ENCODE measurements at regions not wholly inside any gene's neighbourhood (a gene's known extent, or its start where the extent isn't known, plus 50 kb on each side); places are given as distances from the start of the nearest gene placed in this dataset.

GRCh38 chr5:41670854-41671479 lies 160.6 kb upstream of the PLCXD3 start:
- POLR2A ChIA-PET: no interaction called here
- no peaks in the 10 kb centered on the region for H3K9me3 Mint-ChIP-seq
- no peaks in the 10 kb centered on the region for H3K36me3 Mint-ChIP-seq (ENCODE audit: low read depth)
- no peaks in the 10 kb centered on the region for H3K4me1 Mint-ChIP-seq
- intact Hi-C loops (cut with micrococcal nuclease): no loop called here
- TF ChIP-seq CTCF (IDR thresholded peaks at IDR 0.05): no peak
- DNase-seq (no peak), ATAC-seq (ENCODE audit: low read depth) (no peak)
- H3K27ac Mint-ChIP-seq: no peak overlapping the region
- CTCF ChIA-PET: no interaction called here
- H3K4me3 Mint-ChIP-seq: no peak overlapping the region
- H3K27me3 Mint-ChIP-seq: no peaks in the 10 kb centered on the region

- Mint-ChIP-seq H3K4me3 (no peak overlapping the region), H3K4me1 (no peaks in the 10 kb centered on the region), H3K9me3 (peaks cover 2% of the 10 kb centered on the region), H3K27ac (no peak overlapping the region), H3K27me3 (no peaks in the 10 kb centered on the region), H3K36me3 (ENCODE audit: low read depth) (no peaks in the 10 kb centered on the region)
- ChIA-PET POLR2A (no interaction called here), CTCF (no interaction called here)
- DNase-seq (no peak), ATAC-seq (ENCODE audit: low read depth) (no peak)
- intact Hi-C loops (cut with micrococcal nuclease): no loop called here
- TF ChIP-seq CTCF (IDR thresholded peaks at IDR 0.05): no peak
Observed at GRCh38 chr5:41670216-41670615, 159.8 kb upstream of the PLCXD3 start.

GRCh38 chr5:41661254-41661653 lies 150.9 kb upstream of the PLCXD3 start:
- intact Hi-C loops (cut with micrococcal nuclease): no loop called here
- DNase-seq (no peak), ATAC-seq (ENCODE audit: low read depth) (no peak)
- H3K4me3 Mint-ChIP-seq: no peak overlapping the region
- peaks cover 2% of the 10 kb centered on the region for H3K9me3 Mint-ChIP-seq
- TF ChIP-seq CTCF (IDR thresholded peaks at IDR 0.05): no peak
- H3K36me3 Mint-ChIP-seq (ENCODE audit: low read depth): no peaks in the 10 kb centered on the region
- no peaks in the 10 kb centered on the region for H3K27me3 Mint-ChIP-seq
- POLR2A ChIA-PET: no interaction called here
- no peak overlapping the region for H3K27ac Mint-ChIP-seq
- CTCF ChIA-PET: no interaction called here
- H3K4me1 Mint-ChIP-seq: no peaks in the 10 kb centered on the region

- ATAC-seq (ENCODE audit: low read depth) (no peak), DNase-seq (no peak)
- peaks cover 11% of the 10 kb centered on the region for H3K9me3 Mint-ChIP-seq
- no peak overlapping the region for H3K4me3 Mint-ChIP-seq
- POLR2A ChIA-PET: no interaction called here
- CTCF ChIA-PET: no interaction called here
- H3K36me3 Mint-ChIP-seq (ENCODE audit: low read depth): no peaks in the 10 kb centered on the region
- no peaks in the 10 kb centered on the region for H3K27me3 Mint-ChIP-seq
- H3K4me1 Mint-ChIP-seq: no peaks in the 10 kb centered on the region
- no peak overlapping the region for H3K27ac Mint-ChIP-seq
- TF ChIP-seq CTCF (IDR thresholded peaks at IDR 0.05): no peak
- intact Hi-C loops (cut with micrococcal nuclease): no loop called here
Observed at GRCh38 chr5:41656597-41656996, 146.2 kb upstream of the PLCXD3 start.

GRCh38 chr5:41650131-41650530 lies 139.7 kb upstream of the PLCXD3 start:
- intact Hi-C loops (cut with micrococcal nuclease): no loop called here
- ChIA-PET POLR2A (no interaction called here), CTCF (no interaction called here)
- H3K27ac Mint-ChIP-seq: no peak overlapping the region
- DNase-seq: no peak
- H3K36me3 Mint-ChIP-seq (ENCODE audit: low read depth): no peaks in the 10 kb centered on the region
- no peak overlapping the region for H3K4me3 Mint-ChIP-seq
- H3K9me3 Mint-ChIP-seq: peaks cover 10% of the 10 kb centered on the region
- no peaks in the 10 kb centered on the region for H3K27me3 Mint-ChIP-seq
- TF ChIP-seq CTCF (IDR thresholded peaks at IDR 0.05): no peak
- H3K4me1 Mint-ChIP-seq: no peaks in the 10 kb centered on the region
- ATAC-seq (ENCODE audit: low read depth): no peak
